ENCODE measurements at regions not wholly inside any gene's neighbourhood (a gene's known extent, or its start where the extent isn't known, plus 50 kb on each side); places are given as distances from the start of the nearest gene placed in this dataset.

DNA sequence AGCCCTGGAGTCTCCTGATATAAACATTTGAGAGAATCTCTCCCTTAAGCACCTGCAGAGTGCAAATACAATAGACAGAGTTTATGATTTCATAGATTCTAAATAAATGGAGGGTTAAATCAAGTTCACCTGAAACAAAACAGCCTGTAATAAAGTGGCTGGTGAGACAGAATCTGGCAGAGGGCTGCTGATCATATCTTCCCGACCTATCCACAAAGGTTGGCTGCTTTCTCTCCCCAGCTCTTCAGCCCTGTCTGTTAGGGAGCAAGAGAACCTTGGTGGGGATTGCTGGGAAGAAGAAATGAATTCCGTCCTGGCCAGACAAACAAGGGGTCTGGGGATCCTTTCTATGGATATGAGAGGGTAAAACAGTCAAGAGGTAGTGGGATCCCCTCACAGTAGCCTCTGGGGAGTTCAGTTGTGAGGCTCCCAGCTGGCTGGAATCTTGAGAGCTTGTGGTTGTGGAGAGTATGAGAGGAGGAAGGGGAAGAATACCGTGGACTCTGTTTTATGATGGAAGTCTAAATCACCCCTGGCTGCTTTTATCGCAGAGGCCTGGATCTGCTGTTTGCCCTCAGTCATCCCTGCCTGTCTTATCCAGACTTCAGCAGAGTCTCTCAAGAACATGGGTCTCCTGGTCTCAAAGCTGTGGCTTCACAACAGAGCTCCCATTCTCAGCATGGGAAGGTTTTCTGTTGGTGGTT, 451.3 kb downstream of the NTRK3 start:
- DNase-seq = no peak

DNA sequence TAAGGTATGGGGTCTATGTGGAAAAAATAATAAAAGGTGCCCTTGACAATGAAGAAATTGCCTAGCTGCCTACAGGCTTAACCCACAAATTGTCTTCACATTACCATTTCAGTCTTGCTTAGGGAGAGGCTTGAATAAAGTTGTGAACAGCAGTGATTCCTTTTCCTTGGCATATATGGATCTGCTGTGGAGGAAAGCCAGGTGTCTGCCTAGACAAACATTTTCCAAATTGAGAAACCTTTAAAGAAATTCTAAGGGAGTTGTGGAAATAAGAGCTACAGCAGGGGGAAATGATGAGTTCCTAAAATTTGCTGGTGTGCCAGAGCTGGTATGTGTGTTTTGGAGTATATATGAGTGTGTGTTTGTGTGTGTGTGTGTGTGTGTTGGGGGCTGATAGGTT, 452.1 kb downstream of the NTRK3 start:
- DNase-seq = no peak

DNA sequence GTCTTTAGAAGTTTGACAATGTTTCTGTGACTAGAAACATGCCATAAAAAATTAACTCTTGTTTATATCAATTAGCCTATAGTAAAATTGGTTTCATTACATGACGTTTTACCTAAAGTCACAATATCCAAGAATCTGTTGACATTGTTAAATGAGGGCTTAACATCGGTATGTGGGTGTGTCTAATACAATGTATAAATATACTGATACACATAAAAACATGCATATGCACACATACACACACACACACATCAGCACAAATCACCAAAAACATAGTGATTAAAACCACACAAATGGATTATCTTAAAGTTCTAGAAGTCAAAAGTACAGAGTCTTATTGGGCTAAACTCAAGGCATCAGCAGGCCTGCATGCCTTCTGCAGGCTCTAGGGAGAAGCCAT, 456.7 kb downstream of the NTRK3 start:
- DNase-seq = no peak

DNA sequence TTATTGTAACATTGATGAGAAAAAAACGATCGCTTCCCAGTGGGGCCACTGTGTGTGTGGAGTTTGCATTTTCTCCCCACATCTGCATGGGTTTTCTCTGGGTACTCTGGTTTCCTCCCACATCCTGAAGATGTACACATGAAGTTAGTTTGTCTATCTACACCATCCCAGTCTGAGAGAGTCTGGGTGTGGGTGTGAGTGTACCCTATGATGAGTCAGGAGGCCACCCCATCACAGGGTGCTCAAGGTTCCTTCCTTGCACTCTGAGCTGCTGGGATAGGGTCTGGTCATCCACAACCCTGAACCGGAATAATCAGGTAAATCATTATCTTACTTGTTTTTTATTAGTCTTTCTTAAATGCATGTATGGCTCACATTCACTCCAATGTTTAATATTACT, 457.1 kb downstream of the NTRK3 start:
- DNase-seq = no peak

DNA sequence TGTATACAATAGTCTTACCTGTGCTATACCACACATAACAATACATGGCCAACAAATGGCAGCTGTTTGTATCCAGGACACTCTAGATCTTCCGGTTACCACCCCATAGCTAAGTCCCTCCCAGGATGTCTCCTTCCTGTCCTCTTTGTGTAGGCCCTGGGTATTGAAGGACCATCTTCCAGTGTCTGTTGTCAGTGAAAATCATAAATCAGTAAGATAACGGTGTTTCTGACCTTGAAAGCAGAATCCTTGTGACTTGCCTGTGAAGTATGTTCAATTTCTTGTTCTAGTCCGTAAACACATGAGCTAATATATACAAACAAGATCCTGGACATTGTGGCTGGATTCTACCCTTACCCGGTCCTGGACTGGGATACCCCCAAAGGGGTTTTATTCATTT, 462.8 kb downstream of the NTRK3 start:
- DNase-seq = no peak

DNA sequence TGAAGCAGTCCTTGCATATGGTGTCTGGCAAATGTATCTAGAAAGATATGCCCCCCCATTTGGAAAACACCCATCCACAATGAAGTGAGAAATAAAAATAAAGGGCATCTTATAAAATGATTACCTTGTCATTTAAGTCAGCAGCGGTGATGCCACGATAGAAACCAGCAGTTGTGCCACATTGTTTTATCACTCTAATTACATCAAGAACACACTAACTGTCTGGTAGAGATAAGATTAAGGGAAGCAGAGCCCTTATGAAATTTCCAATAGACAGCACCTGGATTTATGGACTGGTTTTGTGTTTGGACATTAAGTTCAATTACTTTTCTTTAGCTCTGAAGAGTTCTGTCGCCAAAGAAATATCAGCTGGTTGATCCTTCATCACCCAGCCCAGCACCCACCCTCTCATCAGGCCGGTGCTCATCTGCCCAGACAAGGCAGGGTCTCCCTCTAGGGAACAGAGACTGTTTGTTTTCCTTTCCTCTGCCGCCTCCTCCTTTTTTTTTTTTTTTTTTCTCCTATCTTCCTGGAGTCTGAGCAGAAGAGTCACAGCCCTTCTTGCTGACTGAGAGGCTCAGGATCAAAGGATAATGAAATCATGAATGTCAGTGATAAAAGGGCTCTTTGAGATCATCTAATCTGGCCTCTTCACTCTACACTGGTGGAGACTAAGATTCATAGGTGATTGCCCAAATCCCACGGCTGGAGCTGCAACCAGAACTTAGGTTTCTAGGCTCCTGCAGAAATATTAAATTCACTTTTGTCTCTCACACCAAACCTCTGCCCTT, 464.1 kb downstream of the NTRK3 start:
- no peak for DNase-seq

DNA sequence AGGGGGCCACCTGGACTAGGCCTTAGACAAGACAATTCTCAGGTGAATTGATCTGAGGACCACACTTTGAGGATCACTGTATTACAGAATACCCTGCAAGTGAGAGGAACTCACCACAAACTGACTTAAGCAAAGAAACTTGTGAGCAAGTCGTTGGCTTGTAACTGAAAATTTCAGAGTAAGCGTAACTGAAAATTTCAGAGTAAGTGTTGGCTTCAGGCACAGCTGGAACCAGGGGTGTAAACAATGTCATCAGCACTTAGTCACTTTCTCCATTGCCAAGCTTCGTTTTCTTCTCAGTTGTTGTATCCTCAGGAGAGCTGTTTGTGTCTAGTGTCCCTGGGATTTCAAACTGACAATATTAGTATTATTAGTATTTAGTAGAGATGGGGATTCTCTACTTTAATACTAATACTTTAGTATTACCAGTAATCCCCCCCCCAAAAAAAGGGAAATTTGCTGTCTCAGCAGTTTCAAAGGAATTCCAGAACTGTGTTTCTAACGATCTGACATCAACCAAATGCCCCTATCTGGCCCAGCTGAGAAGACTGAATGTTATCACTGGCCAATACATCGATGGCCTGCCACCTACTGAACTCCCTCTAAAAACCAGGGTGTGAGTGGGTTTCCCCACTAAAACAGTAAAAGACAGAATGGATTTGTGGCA, 474.4 kb downstream of the NTRK3 start:
- DNase-seq = no peak

DNA sequence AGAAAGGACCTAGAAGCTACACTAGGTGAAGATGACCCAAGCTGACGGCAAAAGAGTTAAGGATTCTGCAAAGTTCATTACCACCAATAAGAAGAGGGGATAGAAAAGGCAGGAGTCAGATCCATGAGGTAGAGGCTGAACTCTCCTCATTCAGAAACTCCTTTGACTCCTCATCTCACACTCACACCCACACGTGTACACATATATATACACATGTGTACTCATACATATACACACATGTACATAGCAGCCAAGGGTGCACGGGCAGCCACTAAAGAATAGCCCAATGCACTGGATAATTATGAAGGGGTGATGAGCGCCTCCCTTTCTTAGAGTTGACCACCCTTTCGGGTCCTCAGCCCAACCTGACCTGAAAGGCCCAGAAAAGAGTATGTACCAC, 476.8 kb downstream of the NTRK3 start:
- DNase-seq = no peak

DNA sequence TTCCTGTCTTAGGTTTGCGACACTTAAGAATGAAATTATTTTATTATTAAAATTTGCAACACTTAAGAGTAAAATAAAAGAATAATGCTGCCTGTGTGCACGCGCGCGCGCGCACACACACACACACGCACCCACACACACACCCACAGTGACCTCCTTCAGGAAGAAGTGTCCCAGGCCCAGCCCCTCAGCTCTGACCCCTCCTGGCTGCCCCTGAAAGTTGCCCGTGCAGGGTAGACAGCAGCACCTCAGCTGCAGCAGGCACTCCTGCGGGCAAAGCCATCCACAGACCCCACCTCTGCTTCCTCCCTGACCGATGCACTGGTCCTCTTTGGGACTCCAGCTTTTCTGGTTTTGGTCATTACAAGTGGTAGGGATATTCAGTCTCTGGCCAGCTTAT, 478.2 kb downstream of the NTRK3 start:
- no peak for DNase-seq

DNA sequence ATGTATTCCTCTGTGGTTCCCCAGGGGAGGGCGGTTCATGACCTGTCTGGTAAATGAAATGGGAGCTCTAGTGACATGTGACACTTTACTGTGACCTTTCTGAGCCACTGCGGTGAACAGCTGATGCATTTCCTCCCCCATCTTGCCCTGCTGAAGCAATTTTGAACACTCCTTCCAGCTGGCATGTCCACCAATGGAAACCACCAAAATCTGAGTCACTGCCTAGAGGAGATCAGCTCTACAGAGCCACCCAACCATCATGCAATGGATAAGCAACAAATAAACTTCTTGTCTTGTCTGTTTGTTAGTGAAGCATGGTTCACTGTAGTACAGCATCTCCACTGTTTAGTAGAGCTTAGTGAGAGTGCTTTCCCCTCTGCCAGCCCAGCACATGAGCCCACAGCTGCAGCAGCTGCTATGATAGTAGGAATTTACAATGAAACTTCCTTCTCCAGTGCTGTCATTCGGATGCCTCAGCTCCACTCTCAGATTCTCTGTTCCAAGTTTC, 479.4 kb downstream of the NTRK3 start:
- DNase-seq = no peak

DNA sequence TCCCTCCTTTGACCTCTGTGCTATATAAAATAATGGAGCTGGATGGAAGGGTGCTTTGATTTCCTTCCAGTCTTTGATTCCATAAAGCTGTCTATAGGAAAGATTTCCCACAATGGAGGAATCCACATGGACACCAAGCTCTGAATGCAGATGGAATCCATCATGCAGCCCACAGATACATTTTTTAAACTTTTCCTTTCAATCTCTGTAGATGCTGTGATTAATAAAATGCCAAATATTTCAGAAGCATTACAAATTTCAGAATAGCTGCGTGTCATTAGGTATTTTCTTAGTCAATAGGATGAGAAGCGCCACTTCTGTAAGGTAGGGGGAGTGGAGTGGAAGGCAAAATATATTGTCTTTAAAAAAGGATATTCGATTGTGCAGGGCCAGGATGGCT, 489.0 kb downstream of the NTRK3 start:
- no peak for DNase-seq

DNA sequence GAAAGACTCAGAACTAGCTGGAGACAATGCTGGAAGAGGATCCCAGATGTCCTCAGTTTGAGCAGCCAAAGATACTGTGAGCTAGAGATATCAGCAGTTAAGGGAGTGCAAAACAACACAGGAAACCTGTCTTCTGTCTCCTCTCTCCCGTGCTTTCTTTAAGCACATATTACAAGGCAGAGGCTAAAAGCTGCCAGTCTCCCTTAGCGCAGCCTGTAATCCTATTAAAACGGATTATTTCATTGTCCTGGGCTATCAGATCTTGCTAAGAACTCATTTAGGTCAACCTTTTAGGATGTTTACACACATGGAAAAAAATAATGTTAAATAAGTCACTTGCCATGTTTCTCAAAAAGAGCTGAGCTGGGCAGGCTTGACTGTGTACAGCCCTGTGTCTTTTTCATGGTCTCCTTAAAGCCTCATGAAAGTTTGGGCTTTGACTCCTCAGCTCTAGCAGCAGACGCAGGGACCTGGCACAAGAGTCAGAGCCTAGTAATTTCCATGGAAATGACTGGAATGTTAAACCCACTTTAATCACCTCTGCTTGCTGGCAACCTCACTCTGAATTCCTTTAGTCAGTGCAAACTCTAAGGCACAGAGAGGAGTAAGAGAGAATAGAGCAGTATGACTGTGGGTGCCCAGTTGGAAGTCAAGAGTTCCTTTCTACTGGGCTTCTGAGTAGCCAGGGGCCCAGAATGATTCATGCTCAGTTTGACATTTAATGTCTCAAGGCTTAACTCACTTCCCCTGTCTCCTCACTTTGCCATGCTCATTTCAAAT, 491.9 kb downstream of the NTRK3 start:
- peak; percentile 2 for DNase-seq

DNA sequence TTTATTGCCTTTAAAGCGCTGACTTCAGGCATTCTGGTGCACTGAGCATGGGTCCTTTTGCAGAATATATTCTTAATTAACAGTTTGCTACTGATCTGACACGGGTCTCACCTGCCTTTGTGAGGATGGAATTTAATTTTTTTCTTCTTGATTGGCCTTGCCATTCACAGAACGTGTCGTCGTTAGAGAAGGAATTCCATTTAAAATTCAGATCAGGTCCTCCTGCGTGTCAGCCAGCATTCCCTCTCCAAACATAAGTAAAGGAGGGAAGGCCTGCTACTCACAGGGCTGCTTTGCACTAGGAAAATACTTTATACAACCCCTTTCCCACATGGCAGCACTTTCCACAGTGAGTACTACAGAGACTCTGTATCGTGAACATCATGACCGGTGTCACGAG, 492.7 kb downstream of the NTRK3 start:
- DNase-seq = no peak

DNA sequence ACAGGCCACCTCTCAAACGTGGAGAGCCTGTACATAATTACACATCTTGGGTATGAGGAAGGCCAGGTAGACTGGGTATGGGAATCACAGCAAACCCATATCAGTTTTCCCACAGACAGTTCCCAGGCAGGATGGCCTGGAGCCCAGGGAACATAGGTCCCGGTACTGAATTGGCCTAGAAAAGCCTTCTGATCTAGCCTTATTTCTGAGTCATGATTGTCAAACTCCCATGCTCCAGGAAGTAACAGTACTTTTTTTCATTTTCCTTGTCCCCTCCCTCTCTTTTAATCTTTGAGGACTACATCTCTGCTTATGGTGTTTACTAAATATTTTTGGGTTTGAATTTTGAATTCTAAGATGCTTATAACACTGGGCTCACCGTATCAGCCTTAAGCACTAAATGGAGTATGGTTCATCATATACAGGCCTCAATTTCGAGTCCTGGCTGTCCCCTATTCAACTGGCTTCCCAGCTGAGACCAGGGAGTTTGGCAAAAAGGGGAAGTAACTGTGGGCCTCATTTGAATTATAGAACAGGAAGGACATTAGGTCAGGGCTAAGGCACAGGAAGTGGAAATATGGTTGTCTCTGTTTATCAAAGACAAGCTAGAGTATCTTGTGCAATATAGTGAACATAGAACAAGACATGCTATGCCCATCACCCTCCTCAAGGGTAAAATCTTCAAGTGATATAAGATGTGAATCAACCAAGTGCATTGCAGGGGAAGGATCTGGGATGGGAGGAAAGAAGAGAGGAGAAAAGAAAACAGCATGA, 494.6 kb downstream of the NTRK3 start:
- DNase-seq = peak; percentile 71

DNA sequence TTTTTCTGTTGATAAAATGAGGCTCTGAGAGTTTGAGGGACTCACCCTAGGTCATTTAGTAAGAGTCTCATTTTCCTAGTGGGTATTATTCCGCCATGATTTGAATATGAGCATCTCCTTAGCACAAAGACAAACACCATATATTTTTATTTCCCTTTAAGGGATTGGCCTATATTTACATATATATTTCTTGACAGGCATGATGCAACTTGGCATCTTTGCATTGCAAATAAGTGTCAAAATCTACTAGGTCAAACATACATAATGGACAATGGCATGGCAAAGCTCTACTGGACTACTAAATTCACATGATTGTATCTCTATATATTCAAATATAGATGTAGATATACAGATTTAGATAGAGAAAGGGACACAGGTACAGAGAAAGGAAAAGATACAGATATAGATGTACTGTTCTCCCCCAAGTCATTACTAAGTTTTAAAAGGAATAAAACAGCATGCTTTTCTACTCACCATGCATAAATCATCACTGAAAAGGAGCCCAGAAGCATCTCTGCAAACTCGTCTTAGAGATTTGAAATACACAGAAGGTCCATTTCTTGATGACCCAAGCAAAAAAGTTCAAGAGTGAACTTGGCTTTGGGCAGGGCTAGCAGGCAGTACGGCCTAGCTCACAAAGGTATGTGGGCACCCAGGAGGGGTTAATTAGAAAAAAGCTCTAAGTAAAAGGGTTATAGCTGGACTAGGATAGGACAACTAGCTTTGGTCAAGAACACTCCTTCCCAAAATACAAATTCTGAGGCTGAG, 495.8 kb downstream of the NTRK3 start:
- DNase-seq = peak; percentile 2

DNA sequence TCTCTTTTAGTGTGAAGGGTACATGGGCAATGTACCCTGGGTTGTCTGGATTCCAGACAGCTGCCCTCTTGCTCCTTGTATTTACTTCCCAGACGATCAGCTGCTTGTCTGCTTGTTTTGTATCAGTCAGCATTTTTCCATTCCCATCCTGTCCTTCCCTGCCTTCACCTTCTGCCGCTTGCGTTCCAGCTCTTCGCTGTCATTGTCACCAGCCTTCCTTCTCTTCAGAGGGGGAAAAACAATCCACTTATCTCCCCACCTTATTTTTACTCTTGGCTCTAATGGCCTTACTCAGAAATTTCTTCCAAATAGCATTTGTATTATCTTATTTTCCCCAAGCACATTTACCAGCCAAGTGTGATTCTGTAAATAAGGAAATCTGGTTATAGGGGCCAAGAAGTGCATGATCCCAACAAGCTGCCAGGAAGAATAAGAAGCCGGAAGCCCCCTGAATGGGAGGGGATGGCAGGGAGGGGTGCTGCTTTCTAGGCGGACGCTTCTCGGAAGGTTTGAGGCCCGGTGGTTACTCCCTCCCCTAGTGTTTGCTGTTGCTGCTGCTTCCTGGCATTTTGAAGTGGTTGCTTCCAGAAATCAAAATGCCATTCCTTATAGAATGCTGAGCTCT, 497.6 kb downstream of the NTRK3 start:
- DNase-seq = no peak

DNA sequence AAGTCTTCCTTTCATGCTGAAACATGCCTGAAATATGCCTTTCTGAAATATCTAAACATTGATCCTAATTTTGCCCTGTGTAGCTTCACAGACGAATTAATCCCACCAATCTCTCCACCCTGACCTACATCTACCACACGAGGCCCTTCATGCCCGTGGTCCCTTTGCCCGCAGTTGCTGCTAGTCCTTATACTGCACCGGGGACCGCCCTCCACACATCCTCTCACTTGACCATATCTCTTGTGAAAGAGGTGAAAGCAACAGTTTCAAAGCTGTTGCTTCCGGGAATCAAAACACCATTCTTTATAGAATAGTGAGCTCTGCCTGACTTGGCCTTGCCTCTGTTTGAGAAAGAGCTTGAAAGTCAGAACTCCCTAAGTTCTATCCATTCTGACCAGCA, 499.5 kb downstream of the NTRK3 start:
- no peak for DNase-seq

DNA sequence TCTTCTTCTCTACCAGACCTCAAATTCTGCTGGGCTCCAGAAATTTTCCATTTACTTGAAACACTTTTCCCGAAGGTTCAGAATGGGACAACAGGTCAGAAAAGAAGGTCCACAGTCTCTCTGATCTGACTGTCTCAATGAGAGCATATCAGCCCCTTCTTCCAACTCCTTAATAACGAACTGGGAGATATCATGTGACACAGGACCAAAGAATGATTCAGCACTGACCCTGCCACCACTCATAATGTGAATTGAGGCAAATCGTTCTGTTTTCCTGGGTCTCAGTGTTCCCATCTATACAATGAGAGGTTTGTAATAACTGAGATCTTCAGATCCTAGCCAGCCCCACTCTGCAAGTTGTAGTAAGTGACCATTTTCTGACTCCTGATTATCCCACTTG, 500.5 kb downstream of the NTRK3 start:
- no peak for DNase-seq

DNA sequence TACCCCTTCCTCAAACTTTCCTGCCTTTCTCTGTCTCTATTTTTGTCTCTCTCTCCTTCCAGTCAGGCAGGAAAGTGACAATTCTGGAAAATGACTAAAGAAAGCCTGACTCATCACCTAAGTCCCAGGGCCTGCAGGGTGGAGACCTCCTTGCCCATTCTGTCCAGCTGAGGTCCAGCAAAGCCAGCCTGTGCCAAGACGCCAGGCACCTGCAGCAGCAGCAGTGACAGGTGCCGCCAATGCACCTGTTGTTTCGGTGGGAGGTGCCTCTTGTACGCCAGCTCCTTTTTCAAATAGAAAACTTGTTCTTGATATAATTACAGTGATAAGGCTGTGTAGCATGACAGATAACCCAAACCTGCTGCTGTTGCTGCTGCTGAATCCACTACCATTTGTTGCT, 501.3 kb downstream of the NTRK3 start:
- no peak for DNase-seq

DNA sequence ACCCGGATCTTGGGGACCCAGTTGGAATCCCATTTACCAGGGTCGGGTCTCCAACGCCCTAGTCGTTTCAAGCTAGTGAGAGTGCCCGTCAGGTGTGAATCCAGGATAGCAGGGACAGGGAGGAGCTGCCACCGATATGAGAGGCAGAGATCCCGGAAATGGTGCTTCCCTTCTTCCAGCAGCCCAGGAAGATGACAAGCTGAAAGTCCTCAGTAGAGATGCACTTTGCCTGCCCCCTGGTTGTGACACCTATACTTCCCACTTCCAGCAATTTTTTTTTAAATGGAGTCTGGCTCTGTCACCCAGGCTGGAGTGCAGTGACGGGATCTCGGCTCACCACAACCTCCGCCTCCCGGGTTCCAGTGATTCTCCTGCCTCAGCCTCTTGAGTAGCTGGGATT, 503.0 kb downstream of the NTRK3 start:
- no peak for DNase-seq

All from KG1 (cell line).